GM12878 (cell line): ENCODE measurements at regions not wholly inside any gene's neighbourhood (a gene's known extent, or its start where the extent isn't known, plus 50 kb on each side); places are given as distances from the start of the nearest gene placed in this dataset.

ENCODE experiments used
- ATAC-seq: fragments of 200-7000 bp; cut with Tn5 transposase; 3 replicates; pipeline ENCODE4 v1.9.1; 2020; ENCODE audit warnings: mild to moderate bottlenecking, moderate library complexity
- BruUV-seq: library from RNA; stranded (reverse); fragments of 400-500 nt; replicated peaks from 2 replicates; lab custom pipeline; 2021; lab: Mats Ljungman, UMichigan
- CTCF ChIA-PET: fragments of 300-600 bp; sonication (Branson Sonifier 250); formaldehyde crosslinking; extraction: SDS; loops from one replicate; lab custom pipeline; 2021; ENCODE audit warnings: inconsistent platforms; lab: Yijun Ruan, JAX
- POLR2A ChIA-PET: fragments of 350-600 bp; formaldehyde crosslinking; extraction: SDS; loops from one replicate; lab custom pipeline; 2021; ENCODE audit warnings: inconsistent platforms; lab: Charles Lee
- RAD21 ChIA-PET: fragments of 300-600 bp; sonication (Branson Sonifier 250); formaldehyde crosslinking; loops from one replicate; lab custom pipeline; 2023; ENCODE audit warnings: antibody characterized with exemption; ENCODE audit not compliant: unreplicated experiment; lab: Charles Lee
- SMC1A ChIA-PET: fragments of 300-600 bp; sonication (Branson Sonifier 250); formaldehyde crosslinking; loops from one replicate; lab custom pipeline; 2023; ENCODE audit not compliant: unreplicated experiment, uncharacterized antibody; lab: Charles Lee
- DNase-seq: peaks from one replicate; pipeline ENCODE4 v3.0.0-alpha.2; 2011; ENCODE audit warnings: low read depth, low spot score
- FAIRE-seq: peaks from 3 replicates; lab custom pipeline; 2011; peaks lifted over from hg19 to GRCh38; lab: Jason Lieb, UNC
- H2AFZ ChIP-seq: 2 replicates; pipeline ENCODE4 v1.6.0; 2011; ENCODE audit warnings: low read depth, low read length, control low read depth; ENCODE audit not compliant: control insufficient read depth
- H3K27ac ChIP-seq: 2 replicates; pipeline ENCODE4 v1.5.1; 2011; ENCODE audit warnings: control low read depth; ENCODE audit not compliant: control insufficient read depth, insufficient read depth
- H3K27me3 ChIP-seq, 2 experiments: replicated peaks in 1 of 2; 2 replicates each; pipeline versions ENCODE4 v1.6.0 to v1.6.1; 2011; ENCODE audit warnings: low read length in 1 of 2; ENCODE audit not compliant: control insufficient read depth in 2 of 2, insufficient read depth in 2 of 2
- H3K36me3 ChIP-seq, 2 experiments: 2 replicates each; pipeline ENCODE4 v1.5.1; 2011; ENCODE audit warnings: low read length in 1 of 2; ENCODE audit not compliant: control insufficient read depth in 2 of 2, insufficient read depth in 2 of 2
- H3K4me1 ChIP-seq: 2 replicates; pipeline ENCODE4 v1.6.1; 2011; ENCODE audit warnings: mild to moderate bottlenecking, low read length, moderate library complexity, mixed read lengths; ENCODE audit not compliant: control insufficient read depth, insufficient read depth
- H3K4me2 ChIP-seq: 2 replicates; pipeline ENCODE4 v1.6.0; 2011; ENCODE audit warnings: control low read depth; ENCODE audit not compliant: control insufficient read depth, insufficient read depth
- H3K4me3 ChIP-seq: fragments of 200-600 bp; sonication (generic); 2 replicates; pipeline ENCODE4 v1.5.1; 2016
- H3K79me2 ChIP-seq: 2 replicates; pipeline ENCODE4 v1.6.0; 2011; ENCODE audit warnings: low read length; ENCODE audit not compliant: control insufficient read depth, insufficient read depth
- H3K9ac ChIP-seq: 2 replicates; pipeline ENCODE4 v1.8.0; 2011; ENCODE audit warnings: low read length, control low read depth, mixed read lengths; ENCODE audit not compliant: control insufficient read depth, insufficient read depth
- H3K9me3 ChIP-seq: replicated peaks from 3 replicates; pipeline ENCODE4 v1.5.1; 2011; ENCODE audit warnings: mild to moderate bottlenecking, low read length; ENCODE audit not compliant: control insufficient read depth, insufficient read depth
- H4K20me1 ChIP-seq: 2 replicates; pipeline ENCODE4 v1.6.0; 2011; ENCODE audit not compliant: control insufficient read depth, insufficient read depth
- BRCA1 ChIP-seq: IDR thresholded peaks from 2 replicates; pipeline ENCODE4 v1.6.1; 2011; ENCODE audit warnings: low read depth, low read length, improper control_type of control experiment
- CHD1 ChIP-seq: IDR thresholded peaks from 2 replicates; pipeline ENCODE4 v1.6.1; 2012; ENCODE audit warnings: low read depth, low read length, improper control_type of control experiment
- IRF4 ChIP-seq: IDR thresholded peaks from 2 replicates; pipeline ENCODE4 v1.6.1; 2011; ENCODE audit warnings: low read depth, low read length
- NR2C1 ChIP-seq: fragments of 450-650 bp; IDR thresholded peaks from 2 replicates; pipeline ENCODE4 v1.6.1; 2017; ENCODE audit warnings: antibody characterized with exemption, mild to moderate bottlenecking, moderate library complexity
- RCOR1 ChIP-seq: conservative IDR thresholded peaks from 2 replicates; pipeline ENCODE4 v1.6.1; 2012; ENCODE audit warnings: low read depth, low read length, improper control_type of control experiment
- RUNX3 ChIP-seq: IDR thresholded peaks from 2 replicates; pipeline ENCODE4 v1.6.1; 2012; ENCODE audit warnings: low read length, inconsistent platforms
- SMC3 ChIP-seq: IDR thresholded peaks from 2 replicates; pipeline ENCODE4 v1.6.1; 2011; ENCODE audit warnings: low read length, improper control_type of control experiment, borderline replicate concordance
- ZBTB40 ChIP-seq: fragments of 450-650 bp; IDR thresholded peaks from 2 replicates; pipeline ENCODE4 v1.6.1; 2016; ENCODE audit warnings: mild to moderate bottlenecking, moderate library complexity, borderline replicate concordance
- ZNF687 ChIP-seq: fragments of 450-650 bp; IDR thresholded peaks from 2 replicates; pipeline ENCODE4 v1.6.1; 2017; ENCODE audit warnings: mild to moderate bottlenecking, moderate library complexity
- WGBS: methylation state at CpG from one replicate; pipeline ENCODE4 v1.1.6; 2016; ENCODE audit warnings: low lambda C conversion rate; ENCODE audit not compliant: insufficient replicate concordance, insufficient coverage; ENCODE audit errors: missing lambda C conversion rate; 5-methylcytosine and 5-hydroxymethylcytosine counted together
- in situ Hi-C: fragments of 300-500 bp; cut with MboI; formaldehyde crosslinking; loops from 9 replicates; pipeline ENCODE4 v1.14.3; 2018; ENCODE audit warnings: mixed read lengths
- intact Hi-C: fragments of 100-400 bp; cut with micrococcal nuclease; formaldehyde crosslinking; loops from one replicate; pipeline ENCODE4 v1.14.2; 2022; ENCODE audit not compliant: unreplicated experiment
- TF ChIP-seq, protein P1 (sequence below): fragments of 450-650 bp; IDR thresholded peaks from 2 replicates; pipeline ENCODE4 v1.6.1; 2017; ENCODE audit warnings: borderline replicate concordance
- TF ChIP-seq, protein P2 (sequence below): fragments of 450-650 bp; IDR thresholded peaks from 2 replicates; pipeline ENCODE4 v1.6.1; 2017; ENCODE audit warnings: mild to moderate bottlenecking

DNA sequence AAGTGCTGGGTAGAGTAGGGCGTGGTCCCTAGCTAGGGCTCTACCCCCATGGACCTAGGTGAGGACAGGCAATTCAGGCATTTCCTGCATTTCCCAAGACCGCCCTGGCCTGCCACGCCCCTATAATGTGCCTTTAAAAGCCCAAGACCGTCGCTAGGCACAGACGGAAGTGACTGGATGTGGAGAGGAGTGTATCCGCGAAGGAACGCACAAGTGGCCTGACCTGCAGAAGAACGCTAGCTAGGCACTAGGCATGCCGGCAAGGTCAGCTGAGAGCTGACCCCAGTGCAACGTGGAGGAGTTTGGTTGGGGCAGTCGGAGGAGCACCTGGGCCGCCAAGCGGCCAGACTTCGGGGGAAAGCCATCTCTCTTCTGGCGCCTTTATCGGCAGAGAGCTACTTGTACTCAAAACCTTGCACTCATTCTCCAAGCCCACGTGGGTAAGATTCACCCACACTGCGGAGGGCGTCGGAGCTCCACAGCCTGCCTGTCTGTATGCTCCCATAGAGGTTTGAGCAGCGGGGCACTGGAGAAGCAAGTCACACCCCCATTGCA, 370.0 kb downstream of the FGF9 start (continued):
- no peak for TF ChIP-seq ZBTB40
- TF ChIP-seq, protein P1, sequence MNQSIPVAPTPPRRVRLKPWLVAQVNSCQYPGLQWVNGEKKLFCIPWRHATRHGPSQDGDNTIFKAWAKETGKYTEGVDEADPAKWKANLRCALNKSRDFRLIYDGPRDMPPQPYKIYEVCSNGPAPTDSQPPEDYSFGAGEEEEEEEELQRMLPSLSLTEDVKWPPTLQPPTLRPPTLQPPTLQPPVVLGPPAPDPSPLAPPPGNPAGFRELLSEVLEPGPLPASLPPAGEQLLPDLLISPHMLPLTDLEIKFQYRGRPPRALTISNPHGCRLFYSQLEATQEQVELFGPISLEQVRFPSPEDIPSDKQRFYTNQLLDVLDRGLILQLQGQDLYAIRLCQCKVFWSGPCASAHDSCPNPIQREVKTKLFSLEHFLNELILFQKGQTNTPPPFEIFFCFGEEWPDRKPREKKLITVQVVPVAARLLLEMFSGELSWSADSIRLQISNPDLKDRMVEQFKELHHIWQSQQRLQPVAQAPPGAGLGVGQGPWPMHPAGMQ = no peak
- TF ChIP-seq RCOR1 = no peak
- TF ChIP-seq RUNX3 = no peak
- TF ChIP-seq BRCA1 = no peak

- in situ Hi-C loops = no loop called here
- Histone ChIP-seq H3K4me1 (no peaks in the 10 kb centered on the region), H4K20me1 (no peaks in the 10 kb centered on the region), H3K36me3 (no peaks in the 10 kb centered on the region), H3K4me2 (no peak overlapping the region), H3K9me3 (no peaks in the 10 kb centered on the region; the same call in 2 of the 3 replicates), H3K27ac (no peak overlapping the region), H3K79me2 (no peaks in the 10 kb centered on the region), H3K9ac (no peak overlapping the region), H3K4me3 (no peak overlapping the region), H2AFZ (no peak overlapping the region), H3K27me3 (no peaks in the 10 kb centered on the region)
- no peak for ATAC-seq
- DNase-seq = no peak
- intact Hi-C loops = no loop called here
- no peak for FAIRE-seq
- ChIA-PET POLR2A (no interaction called here), CTCF (no interaction called here), RAD21 (no interaction called here), SMC1A (no interaction called here)
- 50% methylated on average over 2 of the region's 2 CpGs for WGBS
- no TSS peak for BruUV-seq
- no peak for TF ChIP-seq IRF4
- no peak for TF ChIP-seq SMC3
- no peak for TF ChIP-seq CHD1
- no peak for TF ChIP-seq ZNF687
- no peak for TF ChIP-seq NR2C1
- TF ChIP-seq, protein P2, sequence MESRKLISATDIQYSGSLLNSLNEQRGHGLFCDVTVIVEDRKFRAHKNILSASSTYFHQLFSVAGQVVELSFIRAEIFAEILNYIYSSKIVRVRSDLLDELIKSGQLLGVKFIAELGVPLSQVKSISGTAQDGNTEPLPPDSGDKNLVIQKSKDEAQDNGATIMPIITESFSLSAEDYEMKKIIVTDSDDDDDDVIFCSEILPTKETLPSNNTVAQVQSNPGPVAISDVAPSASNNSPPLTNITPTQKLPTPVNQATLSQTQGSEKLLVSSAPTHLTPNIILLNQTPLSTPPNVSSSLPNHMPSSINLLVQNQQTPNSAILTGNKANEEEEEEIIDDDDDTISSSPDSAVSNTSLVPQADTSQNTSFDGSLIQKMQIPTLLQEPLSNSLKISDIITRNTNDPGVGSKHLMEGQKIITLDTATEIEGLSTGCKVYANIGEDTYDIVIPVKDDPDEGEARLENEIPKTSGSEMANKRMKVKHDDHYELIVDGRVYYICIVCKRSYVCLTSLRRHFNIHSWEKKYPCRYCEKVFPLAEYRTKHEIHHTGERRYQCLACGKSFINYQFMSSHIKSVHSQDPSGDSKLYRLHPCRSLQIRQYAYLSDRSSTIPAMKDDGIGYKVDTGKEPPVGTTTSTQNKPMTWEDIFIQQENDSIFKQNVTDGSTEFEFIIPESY = no peak
Observed at GRCh38 chr13:22041741-22042140, 370.9 kb downstream of the FGF9 start.
